T47D (cell line): ENCODE measurements at regions not wholly inside any gene's neighbourhood (a gene's known extent, or its start where the extent isn't known, plus 50 kb on each side); places are given as distances from the start of the nearest gene placed in this dataset.
"Not testable (repeated sequence)": the region's sequence is repeated elsewhere in the genome, so short reads cannot be mapped to it uniquely, and the experiment has no call there.

Experiments
- DNase-seq, 2 experiments: peaks; one replicate each; pipeline versions ENCODE4 v3.0.0 to v3.0.0-alpha.2; 2011 to 2012; ENCODE audit warnings: low read depth in 1 of 2, low spot score in 1 of 2
- JUND ChIP-seq: IDR thresholded peaks from 2 replicates; pipeline ENCODE4 v1.6.1; 2012; ENCODE audit warnings: low read depth
- in situ Hi-C: cut with HindIII; loops from 2 replicates; pipeline ENCODE4 v1.10.0; 2016; ENCODE audit warnings: low sequenced_read_pairs, low pct_unique_long_range_greater_than_20kb

- in situ Hi-C loops = no loop called here
These were observed 82.4 kb downstream of the TRIM43 start for GRCh38 chr2:95674186-95674585.

GRCh38 chr2:95676573-95676972, 84.8 kb downstream of the TRIM43 start:
- in situ Hi-C loops, DNase-seq: not testable (repeated sequence)

More at GRCh38 chr2:95674186-95674585, 82.4 kb downstream of the TRIM43 start:
- no peak for DNase-seq
- TF ChIP-seq JUND = no peak

GRCh38 chr2:95677346-95677745, 85.5 kb downstream of the TRIM43 start:
- in situ Hi-C loops = no loop called here
- no peak for DNase-seq
- TF ChIP-seq JUND = no peak

GRCh38 chr2:95677833-95678232, 86.0 kb downstream of the TRIM43 start:
- DNase-seq, in situ Hi-C loops: not testable (repeated sequence)

GRCh38 chr2:95681158-95681557, 89.4 kb downstream of the TRIM43 start:
- DNase-seq, in situ Hi-C loops: not testable (repeated sequence)

GRCh38 chr2:95681589-95682081, 89.8 kb downstream of the TRIM43 start:
- DNase-seq, in situ Hi-C loops: not testable (repeated sequence)

GRCh38 chr2:95682889-95683517, 91.2 kb downstream of the TRIM43 start:
- in situ Hi-C loops, DNase-seq: not testable (repeated sequence)

GRCh38 chr2:95685513-95685912, 93.7 kb downstream of the TRIM43 start:
- DNase-seq = no peak
- TF ChIP-seq JUND = no peak
- in situ Hi-C loops = no loop called here

- in situ Hi-C loops = not testable (repeated sequence)
- peak in 1 of 2 experiments; percentile 5 for DNase-seq
These were observed 94.4 kb downstream of the TRIM43 start for GRCh38 chr2:95686056-95686825.

- in situ Hi-C loops, DNase-seq: not testable (repeated sequence)
These were observed 96.1 kb downstream of the TRIM43 start for GRCh38 chr2:95687852-95688251.

- in situ Hi-C loops, DNase-seq: not testable (repeated sequence)
These were observed 99.4 kb downstream of the TRIM43 start for GRCh38 chr2:95691210-95691609.

GRCh38 chr2:95693071-95693846, 101.5 kb downstream of the TRIM43 start:
- in situ Hi-C loops, DNase-seq: not testable (repeated sequence)

- no peak for TF ChIP-seq JUND
- in situ Hi-C loops = no loop called here
- DNase-seq = no peak
These were observed 103.8 kb downstream of the TRIM43 start for GRCh38 chr2:95695613-95696012.
